Stimulated activated CD4-positive, alpha-beta T cell treated with anti-CD3 and anti-CD28 coated beads, Interleukin-15, amount 100 ng/mL, for 48 hours (primary cell): ENCODE measurements at regions not wholly inside any gene's neighbourhood (a gene's known extent, or its start where the extent isn't known, plus 50 kb on each side); places are given as distances from the start of the nearest gene placed in this dataset.

Experiments
- DNase-seq, 2 donors: peaks; one replicate each; pipeline ENCODE4 v3.0.0-alpha.2; 2020; ENCODE audit warnings: low read depth in 2 of 2

DNA sequence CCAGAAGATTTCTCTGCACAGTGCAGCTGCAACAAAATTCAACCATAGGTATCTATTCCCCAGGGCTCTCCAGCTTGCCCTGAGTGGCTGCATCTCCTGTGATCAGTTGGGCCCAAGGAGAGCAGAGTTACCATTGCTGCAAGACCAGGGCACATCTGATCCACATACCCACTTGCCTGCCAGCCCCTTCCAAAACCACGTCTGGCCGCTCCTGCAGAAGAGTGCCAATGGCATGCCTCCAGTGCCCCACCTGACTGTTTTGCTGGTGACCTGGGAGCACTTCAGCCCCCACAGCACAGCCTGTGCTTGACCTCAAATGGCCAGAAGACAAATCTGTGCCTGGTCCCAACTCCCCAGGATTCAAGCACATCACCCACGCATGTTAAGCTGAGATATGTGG lies 526.1 kb upstream of the GBE1 start:
- DNase-seq, result no peak

DNA sequence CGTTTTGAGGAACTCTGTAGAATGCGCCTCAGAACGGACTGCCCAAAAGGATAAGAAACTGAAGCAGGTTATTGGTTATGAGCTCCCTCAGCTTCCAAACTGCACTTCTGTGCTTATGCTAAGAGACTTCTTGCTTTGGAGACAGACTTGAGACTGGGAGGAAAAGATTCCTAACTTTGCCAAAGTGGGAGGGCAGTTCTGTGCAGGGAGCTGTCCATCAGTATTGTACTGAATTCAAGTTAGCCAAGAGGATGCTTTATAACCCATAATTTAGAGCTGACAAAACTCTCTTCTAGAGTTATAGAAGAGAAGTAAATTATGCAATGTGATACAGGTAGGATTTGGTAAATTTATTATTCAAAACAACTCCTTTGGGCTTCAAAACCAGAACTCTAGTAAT lies 519.8 kb upstream of the GBE1 start:
- no peak for DNase-seq

DNA sequence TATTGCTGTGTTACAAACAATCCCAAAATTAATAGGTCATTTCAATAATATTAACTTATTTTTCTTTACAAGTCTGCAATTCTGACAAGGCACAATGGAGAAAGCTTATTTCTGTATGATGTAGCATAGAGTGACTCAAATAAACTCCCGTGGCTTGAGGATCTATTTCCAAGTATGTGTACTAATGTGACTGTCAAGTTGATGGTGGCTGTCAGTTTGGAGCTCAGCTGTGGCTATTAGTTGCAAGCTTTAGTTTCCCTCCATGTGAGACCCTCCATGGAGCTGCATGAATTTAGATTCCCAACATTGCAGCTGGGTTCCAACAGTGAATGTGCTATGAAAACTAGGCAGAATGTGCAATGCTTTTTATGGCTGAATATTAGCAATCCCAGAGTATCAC lies 515.5 kb upstream of the GBE1 start:
- DNase-seq, result no peak

GRCh38 chr3:82274897-82275296 lies 513.5 kb upstream of the GBE1 start:
- no peak for DNase-seq

GRCh38 chr3:82265747-82266146 lies 504.3 kb upstream of the GBE1 start:
- DNase-seq, result no peak

GRCh38 chr3:82262193-82262592 lies 500.7 kb upstream of the GBE1 start:
- DNase-seq, result no peak

- no peak for DNase-seq
These were observed 500.2 kb upstream of the GBE1 start for GRCh38 chr3:82261637-82262036.

DNA sequence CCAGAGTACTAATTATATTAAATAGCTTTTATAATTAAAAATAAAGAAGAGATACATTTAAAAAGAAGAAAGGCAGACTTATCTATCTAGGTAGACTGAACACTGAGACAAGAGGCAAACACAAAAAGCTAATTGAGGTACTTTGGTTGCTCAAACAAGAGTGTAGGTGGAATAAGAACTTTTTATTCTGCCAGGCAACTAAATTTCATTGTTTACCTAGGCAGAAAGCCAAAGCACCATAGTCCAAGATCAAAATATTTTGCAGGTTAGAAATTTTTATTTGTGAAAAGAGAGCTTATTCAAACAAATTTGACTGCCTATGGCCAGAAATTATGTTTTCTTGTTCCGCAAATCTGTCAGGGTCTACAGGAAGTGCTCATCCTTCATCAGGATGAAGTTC lies 499.6 kb upstream of the GBE1 start:
- no peak for DNase-seq

DNA sequence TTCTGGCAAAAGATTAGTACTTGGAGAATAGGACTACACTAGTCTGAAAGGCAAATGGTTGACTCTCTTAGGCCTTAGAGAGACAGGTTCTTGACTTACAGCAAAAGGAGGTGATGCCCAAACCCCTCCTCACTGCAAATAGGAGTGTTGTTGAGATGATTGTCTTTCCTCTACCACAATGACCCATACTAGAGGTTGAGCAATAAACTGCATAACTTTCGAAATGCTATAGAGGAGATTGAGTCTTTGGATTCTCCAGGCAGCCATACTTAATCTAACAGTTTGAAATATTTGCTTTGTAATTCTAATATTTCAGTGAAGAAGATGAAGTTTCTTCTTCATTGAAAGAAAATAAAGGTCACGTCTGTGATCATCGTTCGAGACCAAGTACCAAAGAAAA lies 498.5 kb upstream of the GBE1 start:
- DNase-seq, result no peak

DNA sequence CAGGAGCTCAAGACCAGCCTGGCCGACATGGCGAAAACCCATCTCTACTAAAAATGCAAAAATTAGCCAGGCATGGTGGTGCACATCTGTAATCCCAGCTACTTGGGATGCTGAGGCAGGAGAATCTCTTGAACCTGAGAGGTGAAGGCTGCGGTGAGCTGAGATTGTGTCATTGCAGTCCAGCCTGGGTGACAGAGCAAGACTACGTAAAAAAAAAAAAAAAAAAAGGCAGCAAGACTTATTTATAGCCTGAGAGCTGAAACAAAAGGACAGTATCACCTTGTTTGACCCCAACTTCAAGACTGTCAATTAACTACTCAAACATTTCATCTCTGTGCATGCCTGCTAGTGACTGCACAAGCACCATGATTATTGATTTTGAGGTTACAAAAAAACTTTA lies 478.9 kb upstream of the GBE1 start:
- DNase-seq, result no peak

- no peak for DNase-seq
These were observed 474.8 kb upstream of the GBE1 start for GRCh38 chr3:82236257-82236656.

- DNase-seq, result no peak
These were observed 468.0 kb upstream of the GBE1 start for GRCh38 chr3:82229397-82229796.

GRCh38 chr3:82224661-82225060 lies 463.2 kb upstream of the GBE1 start:
- no peak for DNase-seq

GRCh38 chr3:82222401-82222800 lies 461.0 kb upstream of the GBE1 start:
- DNase-seq, result no peak

GRCh38 chr3:82217571-82217970 lies 456.1 kb upstream of the GBE1 start:
- no peak for DNase-seq

- no peak for DNase-seq
These were observed 446.7 kb upstream of the GBE1 start for GRCh38 chr3:82208002-82208710.

DNA sequence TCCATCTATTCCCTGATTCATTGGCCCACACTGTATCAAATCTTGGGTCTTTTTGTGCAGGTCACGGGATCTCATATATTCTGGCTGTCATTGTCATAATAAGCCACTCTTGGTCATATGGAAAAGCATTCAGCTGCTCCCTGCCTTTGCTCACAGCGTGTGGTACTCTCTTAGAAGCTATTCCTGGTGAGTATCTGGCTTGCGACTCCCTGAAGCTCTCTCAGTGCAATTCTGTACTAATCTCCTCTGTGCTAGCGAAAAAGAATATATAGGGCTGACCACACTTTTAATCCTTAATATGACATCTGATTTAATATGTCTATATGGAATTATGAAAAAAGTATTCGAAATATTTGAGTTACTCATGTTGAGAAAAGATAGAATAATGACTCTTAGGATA lies 440.8 kb upstream of the GBE1 start:
- no peak for DNase-seq

DNA sequence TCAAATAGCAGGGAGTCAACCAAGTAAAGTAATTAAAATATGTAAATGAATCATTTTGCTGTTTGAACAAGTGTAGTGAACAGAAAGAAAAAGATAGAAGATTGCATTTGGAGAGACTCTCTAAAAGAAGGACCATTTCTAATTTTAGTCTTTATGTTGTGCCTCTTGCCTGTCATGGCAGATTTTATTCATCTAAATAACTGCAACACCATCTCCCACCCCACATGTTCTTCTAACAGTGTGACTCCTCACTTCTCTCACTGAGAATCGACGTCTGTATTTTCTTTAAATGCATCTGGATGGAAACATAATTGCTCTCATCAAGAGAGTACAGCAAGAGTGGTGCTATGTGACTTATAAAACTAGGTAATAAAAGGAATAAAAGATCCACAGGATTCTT lies 439.9 kb upstream of the GBE1 start:
- no peak for DNase-seq

DNA sequence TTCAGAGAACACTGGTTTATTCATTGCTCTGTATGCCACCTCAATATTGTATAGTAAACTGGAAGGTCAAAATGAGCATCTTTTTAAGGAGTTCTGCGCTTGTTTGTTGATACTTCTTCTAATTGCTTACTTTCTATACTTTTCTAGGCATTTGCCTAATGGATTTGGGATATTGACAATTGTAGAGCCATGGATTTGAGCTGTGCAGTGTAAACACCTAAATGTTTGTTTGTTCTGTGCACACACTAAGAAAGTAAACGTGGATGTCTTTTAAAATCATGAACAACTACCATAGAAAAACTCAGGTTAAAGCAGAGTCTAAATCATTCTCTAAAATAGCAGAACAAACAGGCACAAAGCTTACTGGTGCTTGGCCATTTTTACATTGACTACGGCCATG lies 436.6 kb upstream of the GBE1 start:
- DNase-seq, result no peak

DNA sequence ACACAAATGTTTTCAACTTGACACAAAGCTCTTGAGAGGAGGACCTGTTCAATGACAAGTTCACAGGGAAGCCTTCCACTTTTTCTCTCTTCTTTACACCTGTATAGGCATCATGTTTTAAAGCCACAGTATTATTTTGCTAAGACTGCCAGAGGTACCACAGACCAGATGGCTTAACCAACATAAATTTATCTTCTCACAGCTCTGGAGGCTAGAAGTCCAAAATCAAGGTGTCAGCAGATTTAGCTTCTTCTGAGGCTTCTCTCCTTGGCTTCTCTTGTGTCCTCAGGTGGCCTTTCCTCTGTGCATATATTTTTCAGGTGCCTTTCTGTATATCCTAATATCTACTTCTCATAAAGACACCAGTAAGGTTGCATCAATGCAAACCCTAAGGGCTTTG lies 435.2 kb upstream of the GBE1 start:
- no peak for DNase-seq

DNA sequence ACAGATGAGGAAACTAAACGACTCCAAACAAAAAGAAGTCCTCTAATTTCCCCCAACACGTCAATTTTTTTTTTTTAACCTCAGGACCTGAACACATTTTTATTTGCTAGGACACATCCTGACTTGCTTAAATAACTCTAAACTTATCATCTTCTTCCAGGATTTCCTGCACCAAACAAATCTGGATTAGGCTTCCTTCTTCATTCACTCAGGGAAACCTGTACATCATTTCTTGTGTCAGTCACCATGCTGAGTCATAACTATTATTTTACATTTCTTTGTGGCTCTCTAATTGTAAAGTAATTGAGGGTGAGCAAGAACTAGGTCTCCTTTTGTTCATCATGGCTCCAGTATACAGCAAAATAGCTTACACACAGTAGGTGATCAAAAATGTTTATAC lies 433.4 kb upstream of the GBE1 start:
- DNase-seq, result no peak

DNA sequence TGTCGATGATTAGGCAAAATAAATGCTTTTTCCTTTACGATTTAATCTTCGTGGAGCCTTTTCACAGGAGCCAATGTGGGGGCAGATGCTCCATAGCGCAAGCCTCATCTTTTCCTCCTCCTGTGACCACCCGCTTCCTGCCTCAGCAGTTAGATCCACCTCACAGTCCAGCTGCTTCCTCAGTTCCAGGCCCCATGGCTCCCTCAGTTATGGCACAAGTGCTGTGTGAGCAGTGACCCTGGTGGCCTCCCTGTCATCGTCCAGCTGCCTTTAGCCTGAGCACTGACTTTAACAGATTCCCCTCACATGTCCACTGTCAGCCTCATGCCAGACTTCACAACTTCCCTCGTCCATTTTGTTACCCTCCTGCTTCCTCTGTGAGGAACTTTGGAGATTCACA lies 424.6 kb upstream of the GBE1 start:
- no peak for DNase-seq

- no peak for DNase-seq
These were observed 417.8 kb upstream of the GBE1 start for GRCh38 chr3:82179291-82179690.

GRCh38 chr3:82178291-82178690 lies 416.8 kb upstream of the GBE1 start:
- no peak for DNase-seq
